ENCODE measurements at regions not wholly inside any gene's neighbourhood (a gene's known extent, or its start where the extent isn't known, plus 50 kb on each side); places are given as distances from the start of the nearest gene placed in this dataset.
"Not testable (repeated sequence)": the region's sequence is repeated elsewhere in the genome, so short reads cannot be mapped to it uniquely, and the experiment has no call there.

DNA sequence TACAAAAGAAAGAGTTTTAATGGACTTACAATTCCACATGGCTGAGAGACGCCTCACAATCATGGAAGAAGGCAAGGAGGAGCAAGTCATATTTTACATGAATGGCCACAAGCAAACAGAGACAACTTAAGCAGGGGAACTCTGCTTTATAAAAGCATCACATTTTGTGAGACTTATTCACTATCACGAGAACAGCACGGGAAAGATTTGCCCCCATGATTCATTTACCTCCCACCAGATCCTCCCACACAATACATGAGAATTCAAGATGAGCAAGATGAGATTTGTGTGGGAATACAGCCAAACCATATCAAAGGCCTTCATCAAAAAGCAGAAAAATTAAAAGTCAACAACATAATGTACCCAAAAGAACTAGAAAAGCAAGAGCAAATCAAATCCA is 111.0 kb upstream of the RPRM start:
- H3K36me3 Mint-ChIP-seq: no peaks in the 10 kb centered on the region
- no peaks in the 10 kb centered on the region for H3K4me1 Mint-ChIP-seq
- no peak overlapping the region for H3K4me3 Mint-ChIP-seq
- no peaks in the 10 kb centered on the region for H3K27me3 Mint-ChIP-seq
- H3K27ac Mint-ChIP-seq: no peak overlapping the region
- no peak for ATAC-seq
- H3K9me3 Mint-ChIP-seq: peaks cover 23% of the 10 kb centered on the region

DNA sequence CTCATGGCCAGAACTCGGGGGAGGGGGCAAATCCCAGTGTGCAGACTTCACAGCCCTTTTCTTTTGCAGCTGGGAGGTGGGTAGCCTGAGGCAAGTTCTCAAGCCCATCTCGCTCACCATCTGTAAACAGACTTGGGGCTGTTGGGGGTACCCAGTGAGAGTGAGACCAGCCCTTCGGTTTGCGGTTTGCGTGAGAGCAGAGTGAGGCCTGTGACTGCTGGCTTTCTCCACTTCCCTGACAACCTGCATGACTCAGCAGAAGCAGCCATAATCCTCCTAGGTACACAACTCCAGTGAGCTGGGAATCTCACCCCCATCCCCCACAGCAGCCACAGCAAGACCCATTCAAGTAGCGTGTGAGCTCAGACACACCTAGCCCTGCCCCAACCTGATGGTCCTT is 114.5 kb upstream of the RPRM start:
- ATAC-seq: peak; percentile 12
- not testable (repeated sequence) for H3K27ac Mint-ChIP-seq, H3K4me3 Mint-ChIP-seq, H3K27me3 Mint-ChIP-seq, H3K4me1 Mint-ChIP-seq, H3K36me3 Mint-ChIP-seq
- H3K9me3 Mint-ChIP-seq: peaks cover 10% of the 10 kb centered on the region

DNA sequence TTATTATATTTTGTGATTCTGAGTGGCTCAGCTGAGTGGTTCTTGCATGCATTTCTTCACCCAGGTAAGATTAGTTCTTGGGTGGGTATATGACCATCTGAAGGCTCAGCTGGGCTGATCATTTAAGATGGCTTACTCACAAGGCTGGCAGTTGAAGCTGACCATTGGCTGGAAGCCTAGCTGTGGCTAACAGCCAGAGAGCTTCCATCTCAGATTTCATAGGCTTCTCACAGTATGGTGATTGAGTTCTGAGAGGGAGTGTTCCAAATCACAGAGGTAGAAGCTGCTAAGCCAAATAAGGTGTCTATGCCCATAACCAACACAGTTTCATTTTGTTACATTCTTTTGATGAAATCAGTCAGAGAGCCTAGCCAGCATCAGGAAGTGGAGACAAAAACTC is 117.4 kb upstream of the RPRM start:
- H3K27me3 Mint-ChIP-seq: no peaks in the 10 kb centered on the region

DNA sequence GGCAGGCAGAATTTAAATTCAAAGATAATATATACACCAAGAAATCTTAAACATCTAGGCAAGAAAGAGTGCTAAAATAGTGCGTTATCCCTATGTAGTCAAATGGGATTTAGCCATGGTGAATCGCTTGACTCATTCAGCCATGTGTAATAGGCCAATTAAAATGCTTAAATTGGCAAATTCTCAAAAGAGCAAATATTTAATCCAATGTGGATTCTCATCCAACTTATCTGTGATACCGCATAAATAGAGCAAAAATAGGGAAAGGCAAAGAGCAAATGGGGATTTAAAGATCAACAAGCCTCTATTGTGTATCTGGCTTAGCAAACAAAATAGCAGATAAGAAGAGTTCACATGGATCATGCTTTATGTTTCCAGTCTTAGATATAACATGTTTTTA is 123.2 kb upstream of the RPRM start:
- H3K36me3 Mint-ChIP-seq: no peaks in the 10 kb centered on the region
- H3K9me3 Mint-ChIP-seq: peaks cover 2% of the 10 kb centered on the region
- no peak overlapping the region for H3K4me3 Mint-ChIP-seq
- no peak for ATAC-seq
- no peaks in the 10 kb centered on the region for H3K27me3 Mint-ChIP-seq
- H3K27ac Mint-ChIP-seq: no peak overlapping the region
- H3K4me1 Mint-ChIP-seq: no peaks in the 10 kb centered on the region

More for the DNA sequence above, 117.4 kb upstream of the RPRM start:
- Mint-ChIP-seq H3K9me3 (peaks cover 3% of the 10 kb centered on the region), H3K36me3 (no peaks in the 10 kb centered on the region), H3K4me1 (no peaks in the 10 kb centered on the region), H3K27ac (no peak overlapping the region), H3K4me3 (no peak overlapping the region)
- ATAC-seq: no peak

DNA sequence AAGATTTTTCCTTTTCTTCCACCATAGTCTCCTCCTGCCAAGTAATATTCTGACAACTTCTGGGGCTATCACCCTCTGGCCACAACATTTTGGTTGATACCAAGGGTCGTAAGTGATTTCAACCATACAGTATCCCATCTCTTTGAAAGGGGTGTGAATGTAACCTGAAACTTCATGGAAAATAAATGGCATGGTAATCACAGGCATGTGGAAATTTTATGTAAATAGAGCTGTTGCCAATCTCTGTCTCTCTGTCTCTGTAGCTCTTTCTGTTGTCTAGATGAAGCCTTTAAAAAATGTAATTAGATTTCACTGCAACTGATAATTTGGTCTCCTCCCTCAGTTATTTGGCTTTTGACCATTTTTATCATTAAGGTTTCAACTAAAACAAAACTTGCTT is 125.6 kb upstream of the RPRM start:
- H3K9me3 Mint-ChIP-seq: peaks cover 2% of the 10 kb centered on the region
- H3K4me1 Mint-ChIP-seq: no peaks in the 10 kb centered on the region

DNA sequence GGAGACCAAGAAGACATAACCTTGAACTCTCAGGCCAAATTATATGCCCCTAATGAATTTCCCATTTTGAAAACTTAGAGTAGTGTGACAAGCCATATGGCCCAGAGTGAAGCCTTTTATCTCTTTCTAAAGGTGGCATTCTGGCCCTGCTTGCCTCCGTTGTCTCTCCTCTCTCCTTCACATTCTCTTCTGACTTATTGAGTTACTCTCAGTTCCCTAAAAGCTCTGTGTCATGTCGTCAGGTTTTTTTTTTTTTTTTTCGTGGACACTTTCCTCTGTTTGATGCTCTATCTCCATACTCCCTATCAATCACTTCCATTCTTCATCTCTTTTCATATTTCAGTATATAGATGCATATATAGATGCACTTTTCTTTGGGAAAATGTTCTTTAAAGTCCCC is 128.1 kb upstream of the RPRM start:
- Mint-ChIP-seq H3K4me1 (no peaks in the 10 kb centered on the region), H3K4me3 (no peak overlapping the region), H3K9me3 (no peaks in the 10 kb centered on the region), H3K36me3 (no peaks in the 10 kb centered on the region), H3K27me3 (no peaks in the 10 kb centered on the region), H3K27ac (no peak overlapping the region)
- no peak for ATAC-seq

More for the DNA sequence above, 125.6 kb upstream of the RPRM start:
- Mint-ChIP-seq H3K36me3 (no peaks in the 10 kb centered on the region), H3K4me3 (no peak overlapping the region), H3K27me3 (no peaks in the 10 kb centered on the region), H3K27ac (no peak overlapping the region)
- ATAC-seq: no peak

DNA sequence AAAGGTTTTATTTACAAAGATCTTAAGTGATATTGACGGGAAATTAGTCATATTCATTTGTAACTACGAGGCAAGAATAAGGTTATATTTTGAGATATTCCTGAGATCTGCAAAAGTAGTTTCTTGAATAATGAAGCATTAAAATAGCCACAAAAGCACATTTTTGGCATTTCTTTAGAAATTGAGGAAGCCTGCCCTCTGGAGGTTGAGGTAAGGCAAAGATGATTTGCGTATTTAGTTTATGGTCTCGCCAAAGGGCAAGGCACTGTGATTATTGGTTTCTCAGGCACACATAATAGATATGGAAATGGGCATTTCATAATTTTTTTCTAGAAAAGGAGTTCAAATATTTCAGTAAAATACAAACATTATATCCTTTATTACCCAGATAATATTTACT is 143.7 kb upstream of the RPRM start:
- H3K4me3 Mint-ChIP-seq: no peak overlapping the region
- no peaks in the 10 kb centered on the region for H3K4me1 Mint-ChIP-seq
- H3K36me3 Mint-ChIP-seq: no peaks in the 10 kb centered on the region
- H3K27me3 Mint-ChIP-seq: no peaks in the 10 kb centered on the region
- peaks cover 9% of the 10 kb centered on the region for H3K9me3 Mint-ChIP-seq
- no peak for ATAC-seq
- no peak overlapping the region for H3K27ac Mint-ChIP-seq

DNA sequence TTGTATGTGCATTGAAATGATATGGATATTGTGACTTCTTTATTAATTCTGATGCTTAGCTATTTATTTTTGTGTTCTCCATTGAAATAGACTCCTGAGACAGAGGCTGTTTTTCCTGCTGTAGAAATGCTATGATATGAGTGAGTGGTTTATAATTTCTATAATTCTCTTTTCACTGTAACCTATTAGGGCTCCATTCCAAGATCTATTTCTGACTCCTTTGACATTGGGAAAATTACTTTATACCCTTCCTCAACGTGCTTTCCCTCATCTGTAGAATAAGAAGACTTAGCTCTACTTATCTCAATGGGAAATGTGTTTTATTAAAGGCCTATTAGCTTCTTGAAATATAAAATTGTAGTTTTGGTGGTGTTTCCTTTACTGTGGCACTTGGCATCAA is 144.5 kb upstream of the RPRM start:
- Mint-ChIP-seq H3K36me3 (no peaks in the 10 kb centered on the region), H3K9me3 (peaks cover 6% of the 10 kb centered on the region), H3K27me3 (no peaks in the 10 kb centered on the region), H3K27ac (no peak overlapping the region), H3K4me1 (no peaks in the 10 kb centered on the region), H3K4me3 (no peak overlapping the region)
- no peak for ATAC-seq

DNA sequence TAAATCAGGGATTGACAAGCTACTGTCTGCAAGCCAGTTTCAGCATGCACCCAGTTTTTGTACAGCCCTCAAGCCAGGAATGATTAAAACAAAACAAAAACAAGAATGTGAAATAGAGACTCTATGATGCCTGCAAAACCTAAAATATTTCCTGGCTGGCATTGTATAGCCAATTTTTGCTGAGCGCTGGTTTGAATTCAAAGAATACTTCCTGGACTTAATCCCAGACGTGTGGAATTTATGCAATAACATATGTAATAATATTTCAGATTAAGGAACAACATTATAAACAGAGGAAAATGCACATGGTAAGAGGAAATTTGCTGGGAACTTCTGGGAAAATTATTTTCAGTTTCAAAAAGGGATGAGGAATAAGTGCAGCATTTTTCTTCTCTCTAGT is 148.1 kb upstream of the RPRM start:
- Mint-ChIP-seq H3K27me3 (no peaks in the 10 kb centered on the region), H3K27ac (no peak overlapping the region), H3K9me3 (peaks cover 6% of the 10 kb centered on the region), H3K4me1 (no peaks in the 10 kb centered on the region), H3K36me3 (no peaks in the 10 kb centered on the region), H3K4me3 (no peak overlapping the region)
- no peak for ATAC-seq

DNA sequence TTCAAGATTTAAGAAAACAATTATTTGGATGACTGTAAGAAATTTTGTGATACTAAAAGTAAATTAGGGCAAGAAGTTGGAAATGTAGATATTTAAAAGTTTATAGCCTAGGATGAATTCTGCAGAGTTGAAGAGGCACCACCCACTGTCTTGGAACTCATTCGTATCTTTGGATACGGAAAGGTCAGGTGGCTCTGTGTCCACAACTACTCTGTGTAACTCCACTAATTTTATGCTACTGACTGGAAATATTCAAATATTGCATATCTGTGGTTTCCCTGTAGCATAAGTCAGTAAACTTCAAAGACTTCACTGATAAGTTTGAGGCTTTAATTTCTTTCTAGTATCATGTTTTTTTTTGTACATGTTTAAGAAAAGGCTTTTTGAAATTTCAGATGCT is 156.9 kb upstream of the RPRM start:
- peaks cover 8% of the 10 kb centered on the region for H3K9me3 Mint-ChIP-seq
- no peak overlapping the region for H3K4me3 Mint-ChIP-seq
- no peak for ATAC-seq
- no peaks in the 10 kb centered on the region for H3K27me3 Mint-ChIP-seq
- H3K4me1 Mint-ChIP-seq: no peaks in the 10 kb centered on the region
- H3K27ac Mint-ChIP-seq: no peak overlapping the region
- H3K36me3 Mint-ChIP-seq: no peaks in the 10 kb centered on the region

DNA sequence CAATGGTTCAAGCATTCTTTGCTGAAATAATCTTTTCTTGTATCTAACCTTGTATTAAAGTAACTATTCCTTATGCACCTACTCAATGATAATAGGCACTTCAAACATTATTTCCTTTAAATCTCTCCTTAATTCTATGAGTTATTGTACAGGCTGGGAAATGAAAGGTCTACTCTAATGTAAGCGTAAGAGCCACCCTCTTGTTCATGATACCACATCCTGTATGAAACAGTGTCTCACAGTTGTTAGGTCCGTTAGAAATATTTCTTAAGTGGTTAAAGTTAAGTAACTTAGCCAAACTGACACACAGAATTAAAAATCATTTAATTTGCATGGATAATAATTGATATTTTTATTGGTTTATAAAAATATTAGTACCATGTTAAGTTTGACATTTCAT is 162.5 kb upstream of the RPRM start:
- no peak overlapping the region for H3K27ac Mint-ChIP-seq
- peaks cover 4% of the 10 kb centered on the region for H3K9me3 Mint-ChIP-seq
- H3K36me3 Mint-ChIP-seq: no peaks in the 10 kb centered on the region
- H3K4me3 Mint-ChIP-seq: no peak overlapping the region
- H3K4me1 Mint-ChIP-seq: no peaks in the 10 kb centered on the region
- no peak for ATAC-seq
- no peaks in the 10 kb centered on the region for H3K27me3 Mint-ChIP-seq

DNA sequence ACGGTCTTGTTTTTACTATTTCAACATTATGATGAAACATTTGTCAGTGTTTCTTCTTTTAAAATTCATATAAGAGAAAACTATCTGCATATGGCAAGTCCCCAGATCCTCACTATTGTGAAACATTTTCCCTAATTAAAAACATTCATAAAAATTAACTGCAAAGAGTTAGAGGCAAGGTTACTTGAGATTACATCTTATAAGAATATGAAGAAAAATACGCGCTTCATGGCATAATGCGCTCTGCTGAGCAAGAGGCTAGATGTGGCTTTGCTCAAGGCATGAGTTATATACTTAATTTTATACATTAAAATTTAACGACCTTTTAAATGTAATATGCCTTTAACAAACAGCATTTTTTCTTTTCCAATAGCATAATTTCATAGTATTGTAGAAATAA is 166.4 kb upstream of the RPRM start:
- ATAC-seq: no peak
- Mint-ChIP-seq H3K4me3 (no peak overlapping the region), H3K9me3 (no peaks in the 10 kb centered on the region), H3K27me3 (no peaks in the 10 kb centered on the region), H3K4me1 (no peaks in the 10 kb centered on the region), H3K36me3 (no peaks in the 10 kb centered on the region), H3K27ac (no peak overlapping the region)

DNA sequence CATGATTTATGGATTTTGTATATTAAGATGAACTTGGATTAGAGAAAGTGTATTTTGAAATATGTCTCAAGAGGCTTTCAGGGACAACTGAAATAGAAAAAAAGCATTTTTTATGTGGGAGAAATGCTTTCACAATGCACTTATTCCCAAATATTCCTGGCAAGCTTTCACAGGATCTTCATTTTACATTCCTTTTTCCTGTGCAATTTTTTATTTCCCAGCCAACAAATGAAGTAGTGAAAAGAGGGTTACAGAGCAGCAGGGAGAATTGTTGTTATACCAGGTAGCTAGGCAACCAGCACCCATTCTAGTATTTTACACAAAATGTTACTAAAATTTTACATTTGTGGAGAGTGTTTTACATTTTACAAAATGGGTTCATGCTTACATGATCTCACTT is 167.0 kb upstream of the RPRM start:
- no peak overlapping the region for H3K27ac Mint-ChIP-seq
- no peaks in the 10 kb centered on the region for H3K36me3 Mint-ChIP-seq
- no peak overlapping the region for H3K4me3 Mint-ChIP-seq
- H3K9me3 Mint-ChIP-seq: no peaks in the 10 kb centered on the region
- no peak for ATAC-seq
- H3K4me1 Mint-ChIP-seq: no peaks in the 10 kb centered on the region
- H3K27me3 Mint-ChIP-seq: no peaks in the 10 kb centered on the region

DNA sequence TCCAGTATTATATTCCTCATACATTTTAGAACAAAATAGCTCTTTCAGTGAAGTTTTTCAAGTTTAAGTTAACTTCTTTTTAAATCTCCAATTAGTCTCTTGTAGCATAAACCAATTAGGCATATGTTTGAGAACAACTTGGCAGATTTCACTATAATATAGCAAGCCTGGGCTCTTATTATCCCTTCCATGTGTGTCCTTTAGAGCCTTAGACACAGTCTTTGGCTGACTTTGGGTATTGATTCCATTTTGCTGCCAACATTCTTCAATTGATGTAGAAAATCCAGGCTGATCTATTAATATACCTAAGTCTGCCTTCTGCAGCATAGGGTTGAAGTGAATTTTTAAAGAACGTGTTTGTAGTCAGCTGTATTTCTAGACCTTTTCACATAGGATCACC is 179.1 kb upstream of the RPRM start:
- ATAC-seq: no peak
- H3K27me3 Mint-ChIP-seq: no peaks in the 10 kb centered on the region
- H3K9me3 Mint-ChIP-seq: peaks cover 3% of the 10 kb centered on the region
- H3K4me3 Mint-ChIP-seq: no peak overlapping the region
- H3K36me3 Mint-ChIP-seq: no peaks in the 10 kb centered on the region
- no peak overlapping the region for H3K27ac Mint-ChIP-seq
- no peaks in the 10 kb centered on the region for H3K4me1 Mint-ChIP-seq

DNA sequence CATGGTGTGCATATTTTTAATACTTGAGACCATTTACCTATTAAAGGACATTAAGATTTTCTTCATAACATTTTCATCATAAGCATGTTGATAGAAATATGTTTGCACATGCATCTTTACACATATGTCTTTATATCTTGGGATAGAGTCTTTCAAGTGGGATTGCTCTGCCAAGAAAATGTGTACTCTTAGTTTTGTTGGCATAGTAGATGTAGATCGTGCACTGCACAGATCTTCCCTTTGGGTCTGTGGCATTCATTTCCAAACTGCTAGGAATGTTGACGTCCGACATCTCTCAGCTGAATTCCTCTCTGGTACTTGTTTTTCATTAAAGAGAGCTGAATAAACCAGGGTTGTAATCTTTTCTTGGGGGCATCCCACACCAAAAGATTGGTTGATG is 183.2 kb upstream of the RPRM start:
- H3K27me3 Mint-ChIP-seq: no peaks in the 10 kb centered on the region
- H3K27ac Mint-ChIP-seq: no peak overlapping the region
- H3K36me3 Mint-ChIP-seq: no peaks in the 10 kb centered on the region
- H3K4me1 Mint-ChIP-seq: no peaks in the 10 kb centered on the region
- no peak overlapping the region for H3K4me3 Mint-ChIP-seq
- peaks cover 3% of the 10 kb centered on the region for H3K9me3 Mint-ChIP-seq
- ATAC-seq: no peak

DNA sequence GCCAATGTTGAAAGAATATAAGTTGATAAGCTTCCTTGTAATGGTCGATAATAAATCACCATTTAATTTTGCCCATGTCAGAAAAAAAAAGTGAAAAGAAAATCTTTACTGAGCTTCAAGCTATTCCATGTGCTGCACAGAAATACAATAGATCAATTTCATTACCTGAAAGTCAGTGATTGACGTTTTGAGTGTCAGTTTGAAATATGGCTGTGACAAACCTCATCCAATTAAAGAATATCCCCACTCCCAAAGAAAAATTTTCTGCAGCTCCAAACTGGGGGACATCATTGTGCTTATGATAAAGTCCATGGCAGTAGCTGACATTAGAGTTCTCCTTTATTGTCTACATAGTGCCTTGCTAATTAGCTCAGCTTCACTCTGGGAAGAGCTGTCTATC is 184.8 kb upstream of the RPRM start:
- no peak for ATAC-seq
- Mint-ChIP-seq H3K4me1 (no peaks in the 10 kb centered on the region), H3K9me3 (peaks cover 3% of the 10 kb centered on the region), H3K27me3 (no peaks in the 10 kb centered on the region), H3K27ac (no peak overlapping the region), H3K36me3 (no peaks in the 10 kb centered on the region), H3K4me3 (no peak overlapping the region)

DNA sequence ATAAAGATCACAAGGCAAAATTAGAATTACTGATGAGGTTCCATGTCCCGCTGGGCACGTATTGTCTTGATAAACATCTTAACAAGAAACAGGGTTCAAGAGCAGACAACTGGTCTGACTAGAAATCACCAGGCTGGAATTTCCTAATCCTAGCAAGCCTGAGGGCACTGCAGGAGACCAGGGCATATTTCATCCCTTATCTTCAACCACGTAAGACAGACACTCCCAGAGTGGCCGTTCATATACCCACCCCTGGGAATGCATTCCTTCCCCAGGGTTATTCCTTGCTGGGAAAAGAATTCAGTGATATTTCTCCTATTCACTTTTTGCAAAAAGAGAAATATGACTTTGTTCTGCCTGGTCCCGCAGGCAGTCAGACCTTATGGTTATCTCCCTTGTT is 185.4 kb upstream of the RPRM start:
- H3K27ac Mint-ChIP-seq, H3K4me3 Mint-ChIP-seq, H3K4me1 Mint-ChIP-seq: not testable (repeated sequence)

More for the DNA sequence above, 185.4 kb upstream of the RPRM start:
- H3K36me3 Mint-ChIP-seq, H3K27me3 Mint-ChIP-seq, H3K9me3 Mint-ChIP-seq, ATAC-seq: not testable (repeated sequence)
